ENCODE measurements at regions not wholly inside any gene's neighbourhood (a gene's known extent, or its start where the extent isn't known, plus 50 kb on each side); places are given as distances from the start of the nearest gene placed in this dataset.
A peak's percentile ranks its signal among the peaks of the same experiment; 100 is the strongest.

- Mint-ChIP-seq H3K4me1 (no peaks in the 10 kb centered on the region), H3K27me3 (no peaks in the 10 kb centered on the region), H3K9me3 (peaks cover 18% of the 10 kb centered on the region), H3K4me3 (no peak overlapping the region), H3K27ac (no peak overlapping the region), H3K36me3 (ENCODE audit: low read depth) (peaks cover 53% of the 10 kb centered on the region)
- POLR2A ChIA-PET, result no interaction called here
- intact Hi-C loops (cut with micrococcal nuclease), result no loop called here
- TF ChIP-seq CTCF (IDR thresholded peaks at IDR 0.05), result no peak
- ATAC-seq (ENCODE audit: low read depth) (no peak), DNase-seq (no peak)
- CTCF ChIA-PET, result no interaction called here
Observed at GRCh38 chr9:80251778-80252177, 680.0 kb downstream of the TLE4 start.

GRCh38 chr9:80242022-80242421, 670.3 kb downstream of the TLE4 start:
- H3K4me3 Mint-ChIP-seq, result no peak overlapping the region
- CTCF ChIA-PET, result no interaction called here
- POLR2A ChIA-PET, result no interaction called here
- ATAC-seq (ENCODE audit: low read depth), result no peak
- TF ChIP-seq CTCF (IDR thresholded peaks at IDR 0.05), result no peak
- no peaks in the 10 kb centered on the region for H3K27me3 Mint-ChIP-seq
- intact Hi-C loops (cut with micrococcal nuclease), result loop anchor here (5.0 kb wide), 1 partner anchor 80 kb away; no protein-coding TSS in a partner anchor
- H3K27ac Mint-ChIP-seq, result no peak overlapping the region
- no peak for DNase-seq
- H3K4me1 Mint-ChIP-seq, result peaks cover 32% of the 10 kb centered on the region
- peaks cover 32% of the 10 kb centered on the region for H3K36me3 Mint-ChIP-seq (ENCODE audit: low read depth)
- peaks cover 4% of the 10 kb centered on the region for H3K9me3 Mint-ChIP-seq

GRCh38 chr9:80235752-80236151, 664.0 kb downstream of the TLE4 start:
- no peak overlapping the region for H3K27ac Mint-ChIP-seq
- ChIA-PET CTCF (no interaction called here), POLR2A (interaction anchor here (0.5 kb wide), 1 partner anchor 33 kb away, joined by 4 read pairs; no protein-coding TSS in a partner anchor)
- peaks cover 6% of the 10 kb centered on the region for H3K9me3 Mint-ChIP-seq
- no peak for TF ChIP-seq CTCF (IDR thresholded peaks at IDR 0.05)
- DNase-seq, result no peak
- intact Hi-C loops (cut with micrococcal nuclease), result no loop called here
- peaks cover 13% of the 10 kb centered on the region for H3K36me3 Mint-ChIP-seq (ENCODE audit: low read depth)
- H3K4me1 Mint-ChIP-seq, result peaks cover 76% of the 10 kb centered on the region
- no peaks in the 10 kb centered on the region for H3K27me3 Mint-ChIP-seq
- peak overlapping the region; percentile 1 for H3K4me3 Mint-ChIP-seq
- no peak for ATAC-seq (ENCODE audit: low read depth)

GRCh38 chr9:80233906-80234305, 662.1 kb downstream of the TLE4 start:
- H3K27ac Mint-ChIP-seq, result peak overlapping the region; percentile 93
- no peak for TF ChIP-seq CTCF (IDR thresholded peaks at IDR 0.05)
- H3K4me1 Mint-ChIP-seq, result peaks cover 63% of the 10 kb centered on the region
- intact Hi-C loops (cut with micrococcal nuclease), result loop anchor here (5.0 kb wide), 2 partner anchors 102 to 662 kb away; partner anchors contain the start of gene TLE4
- ChIA-PET CTCF (no interaction called here), POLR2A (interaction anchor here (1.4 kb wide), 1 partner anchor 662 kb away, joined by 4 read pairs; the partner anchor contains the start of gene TLE4)
- H3K27me3 Mint-ChIP-seq, result no peaks in the 10 kb centered on the region
- no peak for ATAC-seq (ENCODE audit: low read depth)
- DNase-seq, result no peak
- peaks cover 6% of the 10 kb centered on the region for H3K9me3 Mint-ChIP-seq
- H3K4me3 Mint-ChIP-seq, result peak overlapping the region; percentile 68
- H3K36me3 Mint-ChIP-seq (ENCODE audit: low read depth), result peaks cover 15% of the 10 kb centered on the region

GRCh38 chr9:80233102-80233843, 661.5 kb downstream of the TLE4 start:
- ATAC-seq (ENCODE audit: low read depth), result no peak
- DNase-seq, result no peak
- Mint-ChIP-seq H3K36me3 (ENCODE audit: low read depth) (peaks cover 10% of the 10 kb centered on the region), H3K27ac (peak overlapping the region; percentile 93), H3K27me3 (no peaks in the 10 kb centered on the region), H3K4me3 (peak overlapping the region; percentile 68), H3K9me3 (peaks cover 11% of the 10 kb centered on the region), H3K4me1 (peaks cover 60% of the 10 kb centered on the region)
- intact Hi-C loops (cut with micrococcal nuclease), result loop anchor here (5.0 kb wide), 2 partner anchors 101 to 661 kb away; partner anchors contain the start of gene TLE4
- ChIA-PET CTCF (no interaction called here), POLR2A (interaction anchor here (1.4 kb wide), 1 partner anchor 661 kb away, joined by 4 read pairs; the partner anchor contains the start of gene TLE4)
- no peak for TF ChIP-seq CTCF (IDR thresholded peaks at IDR 0.05)

Measured in activated B cell treated with CpG ODN at 0.5 μM for 24 hours (primary cell).